ENCODE measurements at regions not wholly inside any gene's neighbourhood (a gene's known extent, or its start where the extent isn't known, plus 50 kb on each side); places are given as distances from the start of the nearest gene placed in this dataset.
"Not testable (repeated sequence)": the region's sequence is repeated elsewhere in the genome, so short reads cannot be mapped to it uniquely, and the experiment has no call there.

DNA sequence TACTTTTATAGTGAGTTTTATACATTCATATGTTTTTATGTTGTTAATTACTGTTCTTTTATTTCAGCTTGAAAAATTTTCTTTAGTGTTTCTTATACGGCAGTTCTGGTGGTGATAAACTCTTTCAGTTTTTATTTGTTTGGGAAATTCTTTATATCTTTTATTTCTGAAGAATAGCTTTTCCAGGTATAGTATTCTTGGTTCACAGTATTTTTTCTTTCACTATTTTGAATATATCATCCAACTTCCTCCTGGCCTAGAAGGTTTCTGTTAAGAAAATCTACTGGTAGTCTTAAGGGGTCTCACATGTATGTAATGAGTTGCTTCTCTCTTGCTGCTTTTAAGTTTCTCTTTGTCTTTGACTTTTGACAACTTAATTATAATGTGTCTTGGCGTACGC is 79.4 kb downstream of the NXNL2 start:
- H3K9ac ChIP-seq (ENCODE audit: low read length), result no peak overlapping the region
- H3K79me2 ChIP-seq (ENCODE audit: low read length), result no peaks in the 10 kb centered on the region
- no peaks in the 10 kb centered on the region for H3K9me2 ChIP-seq (replicated peaks; ENCODE audit: insufficient read depth, low read length)
- no peaks in the 10 kb centered on the region for H3K4me1 ChIP-seq (ENCODE audit: low read length)
- DNase-seq, result no peak
- H3F3A ChIP-seq (ENCODE audit: insufficient read depth, low read length), result no peaks in the 10 kb centered on the region
- no peak overlapping the region for H3K27ac ChIP-seq (ENCODE audit: low read length)
- no peak overlapping the region for H3K4me3 ChIP-seq (ENCODE audit: low read length)
- H2AFZ ChIP-seq (ENCODE audit: low read length), result no peak overlapping the region
- no peak overlapping the region for H3K4me2 ChIP-seq (ENCODE audit: low read depth, low read length)
- no peaks in the 10 kb centered on the region for H3K36me3 ChIP-seq (replicated peaks; ENCODE audit: insufficient read depth, low read length)
- H4K20me1 ChIP-seq (ENCODE audit: insufficient read depth, low read length), result no peaks in the 10 kb centered on the region
- TF ChIP-seq, protein P1, sequence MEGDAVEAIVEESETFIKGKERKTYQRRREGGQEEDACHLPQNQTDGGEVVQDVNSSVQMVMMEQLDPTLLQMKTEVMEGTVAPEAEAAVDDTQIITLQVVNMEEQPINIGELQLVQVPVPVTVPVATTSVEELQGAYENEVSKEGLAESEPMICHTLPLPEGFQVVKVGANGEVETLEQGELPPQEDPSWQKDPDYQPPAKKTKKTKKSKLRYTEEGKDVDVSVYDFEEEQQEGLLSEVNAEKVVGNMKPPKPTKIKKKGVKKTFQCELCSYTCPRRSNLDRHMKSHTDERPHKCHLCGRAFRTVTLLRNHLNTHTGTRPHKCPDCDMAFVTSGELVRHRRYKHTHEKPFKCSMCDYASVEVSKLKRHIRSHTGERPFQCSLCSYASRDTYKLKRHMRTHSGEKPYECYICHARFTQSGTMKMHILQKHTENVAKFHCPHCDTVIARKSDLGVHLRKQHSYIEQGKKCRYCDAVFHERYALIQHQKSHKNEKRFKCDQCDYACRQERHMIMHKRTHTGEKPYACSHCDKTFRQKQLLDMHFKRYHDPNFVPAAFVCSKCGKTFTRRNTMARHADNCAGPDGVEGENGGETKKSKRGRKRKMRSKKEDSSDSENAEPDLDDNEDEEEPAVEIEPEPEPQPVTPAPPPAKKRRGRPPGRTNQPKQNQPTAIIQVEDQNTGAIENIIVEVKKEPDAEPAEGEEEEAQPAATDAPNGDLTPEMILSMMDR (IDR thresholded peaks at IDR 0.05; ENCODE audit: low read length), result no peak
- TF ChIP-seq EZH2phosphoT487 (IDR thresholded peaks at IDR 0.05; ENCODE audit: low read length) (no peak), EZH2 (optimal IDR thresholded peaks at IDR 0.05; ENCODE audit: low read depth, low read length) (no peak)
- H3K27me3 ChIP-seq (replicated peaks; ENCODE audit: insufficient read depth, low read length), result no peaks in the 10 kb centered on the region
- no peaks in the 10 kb centered on the region for H3K9me3 ChIP-seq (replicated peaks; ENCODE audit: insufficient read depth, low read length)

DNA sequence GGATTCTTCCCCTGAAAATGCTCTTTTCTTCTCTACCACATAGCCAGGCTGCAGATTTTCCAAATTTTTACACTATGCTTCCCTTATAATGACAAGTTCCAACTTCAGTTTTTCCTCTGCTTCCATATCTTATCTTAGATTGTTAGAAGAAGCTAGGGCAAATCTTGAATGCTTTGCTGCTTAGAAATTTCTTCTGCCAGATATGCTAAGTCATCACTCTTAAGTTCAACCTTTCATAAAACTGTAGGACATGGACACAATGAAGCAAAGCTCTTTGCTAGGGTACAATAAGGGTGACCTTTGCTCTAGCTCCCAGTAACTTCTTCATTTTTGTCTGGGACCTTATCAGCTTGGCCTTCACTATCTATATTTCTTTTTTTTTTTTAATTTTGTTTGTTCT is 88.7 kb downstream of the NXNL2 start:
- H2AFZ ChIP-seq (ENCODE audit: low read length), result no peak overlapping the region
- no peaks in the 10 kb centered on the region for H3K9me2 ChIP-seq (replicated peaks; ENCODE audit: insufficient read depth, low read length)
- no peaks in the 10 kb centered on the region for H3K9me3 ChIP-seq (replicated peaks; ENCODE audit: insufficient read depth, low read length)
- H3K4me2 ChIP-seq (ENCODE audit: low read depth, low read length), result no peak overlapping the region
- no peaks in the 10 kb centered on the region for H3K79me2 ChIP-seq (ENCODE audit: low read length)
- no peaks in the 10 kb centered on the region for H3K36me3 ChIP-seq (replicated peaks; ENCODE audit: insufficient read depth, low read length)
- H3K27me3 ChIP-seq (replicated peaks; ENCODE audit: insufficient read depth, low read length), result no peaks in the 10 kb centered on the region
- H3K4me1 ChIP-seq (ENCODE audit: low read length), result no peaks in the 10 kb centered on the region
- H3F3A ChIP-seq (ENCODE audit: insufficient read depth, low read length), result no peaks in the 10 kb centered on the region
- no peak overlapping the region for H3K4me3 ChIP-seq (ENCODE audit: low read length)
- TF ChIP-seq, protein P1 (IDR thresholded peaks at IDR 0.05; ENCODE audit: low read length), result no peak
- TF ChIP-seq EZH2phosphoT487 (IDR thresholded peaks at IDR 0.05; ENCODE audit: low read length), result no peak
- TF ChIP-seq EZH2 (optimal IDR thresholded peaks at IDR 0.05; ENCODE audit: low read depth, low read length), result no peak
- H3K27ac ChIP-seq (ENCODE audit: low read length), result no peak overlapping the region
- DNase-seq, result no peak
- H4K20me1 ChIP-seq (ENCODE audit: insufficient read depth, low read length), result no peaks in the 10 kb centered on the region
- no peak overlapping the region for H3K9ac ChIP-seq (ENCODE audit: low read length)

DNA sequence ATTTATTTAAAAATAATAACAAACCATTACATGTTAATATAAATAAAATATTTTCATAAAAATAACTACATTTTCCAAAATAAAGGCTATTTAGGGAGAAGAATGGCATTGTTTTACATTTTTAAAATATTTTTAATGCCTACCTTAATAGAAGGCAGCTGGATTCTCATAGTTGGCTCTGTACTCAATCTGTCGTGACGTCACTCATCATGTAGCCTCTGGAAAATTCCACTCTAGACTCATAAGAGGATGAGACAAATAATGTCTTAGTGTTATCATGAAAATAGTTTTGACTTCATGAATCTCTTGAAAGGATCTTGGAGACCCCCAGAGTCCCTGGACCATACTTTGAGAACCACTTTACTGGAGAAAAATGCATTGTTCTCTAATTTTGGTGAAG is 93.1 kb downstream of the NXNL2 start:
- H3F3A ChIP-seq (ENCODE audit: insufficient read depth, low read length), result no peaks in the 10 kb centered on the region
- no peaks in the 10 kb centered on the region for H3K9me3 ChIP-seq (replicated peaks; ENCODE audit: insufficient read depth, low read length)
- H3K9me2 ChIP-seq (replicated peaks; ENCODE audit: insufficient read depth, low read length), result no peaks in the 10 kb centered on the region
- H3K27ac ChIP-seq (ENCODE audit: low read length), result no peak overlapping the region
- H4K20me1 ChIP-seq (ENCODE audit: insufficient read depth, low read length), result no peaks in the 10 kb centered on the region
- H3K4me3 ChIP-seq (ENCODE audit: low read length), result no peak overlapping the region
- H3K36me3 ChIP-seq (replicated peaks; ENCODE audit: insufficient read depth, low read length), result no peaks in the 10 kb centered on the region
- no peak overlapping the region for H3K4me2 ChIP-seq (ENCODE audit: low read depth, low read length)
- DNase-seq, result no peak
- H3K9ac ChIP-seq (ENCODE audit: low read length), result no peak overlapping the region
- no peaks in the 10 kb centered on the region for H3K27me3 ChIP-seq (replicated peaks; ENCODE audit: insufficient read depth, low read length)
- H3K4me1 ChIP-seq (ENCODE audit: low read length), result no peaks in the 10 kb centered on the region
- no peaks in the 10 kb centered on the region for H3K79me2 ChIP-seq (ENCODE audit: low read length)
- no peak for TF ChIP-seq EZH2phosphoT487 (IDR thresholded peaks at IDR 0.05; ENCODE audit: low read length)
- no peak overlapping the region for H2AFZ ChIP-seq (ENCODE audit: low read length)

DNA sequence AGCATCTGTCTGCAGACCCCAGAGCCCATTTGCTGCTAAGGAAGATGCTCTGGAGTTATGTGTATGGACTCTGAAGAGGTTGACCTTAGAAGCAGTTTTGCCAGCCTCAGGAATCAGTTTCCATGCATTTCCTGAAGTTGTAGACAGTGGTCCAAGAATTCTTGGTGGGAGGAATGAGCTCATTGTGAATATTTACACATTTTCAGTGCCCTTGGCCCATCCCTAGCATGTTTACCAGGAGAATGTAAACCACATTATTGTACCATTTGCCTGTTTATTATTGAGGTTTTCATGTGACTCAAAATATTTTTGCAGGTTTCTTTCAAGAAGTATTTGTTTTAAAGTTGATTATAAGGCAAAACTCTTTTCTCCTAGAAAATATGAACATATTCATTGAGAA is 93.8 kb downstream of the NXNL2 start:
- TF ChIP-seq, protein P1 (IDR thresholded peaks at IDR 0.05; ENCODE audit: low read length), result no peak
- TF ChIP-seq EZH2phosphoT487 (IDR thresholded peaks at IDR 0.05; ENCODE audit: low read length) (no peak), EZH2 (optimal IDR thresholded peaks at IDR 0.05; ENCODE audit: low read depth, low read length) (no peak)
- H3K4me1 ChIP-seq (ENCODE audit: low read length), result no peaks in the 10 kb centered on the region
- no peaks in the 10 kb centered on the region for H3K27me3 ChIP-seq (replicated peaks; ENCODE audit: insufficient read depth, low read length)
- no peak for DNase-seq
- H3K4me2 ChIP-seq (ENCODE audit: low read depth, low read length), result no peak overlapping the region
- H3K9ac ChIP-seq (ENCODE audit: low read length), result no peak overlapping the region
- H3K27ac ChIP-seq (ENCODE audit: low read length), result no peak overlapping the region
- H3K4me3 ChIP-seq (ENCODE audit: low read length), result no peak overlapping the region
- H3K36me3 ChIP-seq (replicated peaks; ENCODE audit: insufficient read depth, low read length), result no peaks in the 10 kb centered on the region
- no peaks in the 10 kb centered on the region for H4K20me1 ChIP-seq (ENCODE audit: insufficient read depth, low read length)
- H3K9me3 ChIP-seq (replicated peaks; ENCODE audit: insufficient read depth, low read length), result no peaks in the 10 kb centered on the region
- H3F3A ChIP-seq (ENCODE audit: insufficient read depth, low read length), result no peaks in the 10 kb centered on the region
- H3K9me2 ChIP-seq (replicated peaks; ENCODE audit: insufficient read depth, low read length), result no peaks in the 10 kb centered on the region
- no peak overlapping the region for H2AFZ ChIP-seq (ENCODE audit: low read length)
- H3K79me2 ChIP-seq (ENCODE audit: low read length), result no peaks in the 10 kb centered on the region

DNA sequence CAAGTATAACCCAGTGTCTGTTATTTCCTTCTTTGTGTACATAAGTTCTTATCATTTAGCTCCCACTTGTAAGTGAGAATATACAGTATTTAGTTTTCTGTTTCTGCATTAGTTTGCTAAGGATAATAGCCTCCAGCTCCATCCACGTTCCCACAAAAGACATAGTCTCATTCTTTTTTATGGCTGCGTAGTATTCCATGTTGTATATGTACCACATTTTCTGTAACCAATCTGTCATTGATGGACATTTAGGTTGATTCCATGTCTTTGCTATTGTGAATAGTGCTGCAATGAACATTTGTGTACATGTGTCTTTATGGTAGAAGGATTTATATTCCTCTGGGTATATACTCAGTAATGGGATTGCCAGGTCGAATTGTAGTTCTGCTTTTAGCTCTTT is 95.6 kb downstream of the NXNL2 start:
- not testable (repeated sequence) for DNase-seq; H3F3A ChIP-seq (ENCODE audit: insufficient read depth, low read length); H3K9ac ChIP-seq (ENCODE audit: low read length); H2AFZ ChIP-seq (ENCODE audit: low read length); H3K27me3 ChIP-seq (replicated peaks; ENCODE audit: insufficient read depth, low read length); H3K36me3 ChIP-seq (replicated peaks; ENCODE audit: insufficient read depth, low read length); H3K79me2 ChIP-seq (ENCODE audit: low read length); H3K4me3 ChIP-seq (ENCODE audit: low read length); H3K9me3 ChIP-seq (replicated peaks; ENCODE audit: insufficient read depth, low read length); H4K20me1 ChIP-seq (ENCODE audit: insufficient read depth, low read length); H3K4me1 ChIP-seq (ENCODE audit: low read length); H3K9me2 ChIP-seq (replicated peaks; ENCODE audit: insufficient read depth, low read length); H3K4me2 ChIP-seq (ENCODE audit: low read depth, low read length); H3K27ac ChIP-seq (ENCODE audit: low read length)
